ENCODE measurements at regions not wholly inside any gene's neighbourhood (a gene's known extent, or its start where the extent isn't known, plus 50 kb on each side); places are given as distances from the start of the nearest gene placed in this dataset.
"Not testable (repeated sequence)": the region's sequence is repeated elsewhere in the genome, so short reads cannot be mapped to it uniquely, and the experiment has no call there.

DNA sequence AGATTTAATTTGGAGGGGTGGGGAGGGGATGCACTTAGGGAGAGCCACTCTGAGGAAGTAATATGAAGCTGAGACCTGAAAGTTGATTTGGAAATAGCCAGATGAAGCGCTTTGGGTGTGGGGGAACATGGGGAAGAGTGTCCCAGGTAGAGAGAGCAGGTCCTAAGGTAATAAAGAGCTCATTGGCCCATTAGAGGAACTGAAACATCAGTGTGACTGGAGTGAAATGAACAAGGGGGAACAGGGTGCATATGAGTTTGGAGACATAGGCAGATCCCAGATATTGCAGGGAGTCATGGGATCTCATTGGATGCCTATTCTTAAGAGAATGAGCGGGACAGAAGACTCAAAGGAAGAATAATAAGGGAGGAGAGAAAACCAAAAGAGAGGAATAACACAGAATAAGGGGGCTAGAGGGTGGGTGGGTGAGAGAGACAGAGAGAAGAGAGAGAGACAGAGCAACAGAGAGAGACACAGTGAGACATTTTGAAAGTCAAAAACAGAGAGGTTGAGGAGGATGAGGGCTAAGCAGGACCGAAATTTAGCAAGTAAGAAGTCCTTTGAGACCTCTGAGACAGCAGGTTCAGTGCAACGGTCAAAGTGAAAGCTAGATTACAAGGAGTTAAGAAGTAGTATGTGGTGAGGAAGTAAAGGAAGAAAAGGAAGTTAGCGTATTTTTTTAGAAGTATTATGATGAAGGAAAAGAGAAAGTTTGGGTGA, 54.1 kb upstream of the NOTCH2NLA start:
- not testable (repeated sequence) for DNase-seq (ENCODE audit: low read depth in 2 of 2)

DNA sequence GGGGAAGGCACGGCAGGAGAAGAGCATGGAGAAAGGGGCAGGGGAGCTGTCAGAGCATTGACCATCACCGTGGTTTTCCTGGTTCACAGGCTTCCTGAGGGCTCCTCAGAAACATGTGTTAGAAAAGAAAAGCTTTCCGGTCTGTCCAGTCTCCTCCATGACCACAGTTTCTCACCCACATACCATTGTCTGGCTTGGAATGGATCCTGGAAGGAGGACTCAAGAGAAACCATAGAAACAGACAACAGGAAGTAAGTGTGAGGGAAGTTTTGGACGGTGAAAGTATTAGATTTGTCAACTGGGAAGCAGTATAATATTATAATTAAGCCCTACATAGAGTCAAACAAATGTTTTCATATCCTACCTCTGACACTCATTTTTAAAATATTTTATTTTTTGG, 52.7 kb upstream of the NOTCH2NLA start:
- DNase-seq (ENCODE audit: low read depth in 2 of 2) = not testable (repeated sequence)

DNA sequence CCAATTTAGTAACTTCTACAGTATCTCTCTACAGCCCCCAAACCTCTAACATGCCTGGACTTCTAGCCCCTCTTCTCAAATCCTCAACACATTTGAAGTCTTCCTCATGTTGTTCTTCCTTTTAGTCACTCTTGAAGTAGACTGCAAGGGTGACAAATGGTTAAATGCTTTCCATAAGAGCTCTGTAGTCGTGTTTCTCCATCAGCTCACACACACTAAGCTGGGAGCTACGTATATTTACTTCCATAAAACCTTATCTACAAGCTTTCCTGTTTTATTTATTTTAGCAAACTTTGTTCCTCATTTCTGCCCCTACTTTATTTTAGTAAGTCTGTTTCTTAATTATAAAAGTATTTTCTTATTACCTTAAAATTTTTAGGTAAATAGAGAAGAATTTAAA, 49.9 kb upstream of the NOTCH2NLA start:
- not testable (repeated sequence) for DNase-seq (ENCODE audit: low read depth in 2 of 2)

Data from stimulated activated CD8-positive, alpha-beta memory T cell treated with anti-CD3 and anti-CD28 coated beads, Interleukin-15, amount 100 ng/mL, for 4 hours (primary cell).